Astrocyte (in vitro differentiated cells and primary cell): ENCODE measurements at regions not wholly inside any gene's neighbourhood (a gene's known extent, or its start where the extent isn't known, plus 50 kb on each side); places are given as distances from the start of the nearest gene placed in this dataset.

ENCODE experiments used
- DNase-seq: peaks from one replicate; pipeline ENCODE4 v3.0.0-alpha.2; 2010; ENCODE audit warnings: low read depth
- FAIRE-seq: peaks from 2 replicates; lab custom pipeline; 2011; peaks lifted over from hg19 to GRCh38; lab: Jason Lieb, UNC
- H2AFZ ChIP-seq: 2 replicates; pipeline ENCODE4 v1.6.0; 2012; ENCODE audit warnings: low read depth, low read length, inconsistent platforms
- H3K27ac ChIP-seq: 2 replicates; pipeline ENCODE4 v1.5.1; 2011; ENCODE audit warnings: low read depth, low read length, inconsistent platforms
- H3K27me3 ChIP-seq: 2 replicates; pipeline ENCODE4 v1.6.0; 2011; ENCODE audit warnings: low read length, inconsistent platforms; ENCODE audit not compliant: insufficient read depth
- H3K36me3 ChIP-seq: 2 replicates; pipeline ENCODE4 v1.5.1; 2011; ENCODE audit warnings: low read length, inconsistent platforms; ENCODE audit not compliant: insufficient read depth
- H3K4me1 ChIP-seq: 2 replicates; pipeline ENCODE4 v1.5.1; 2011; ENCODE audit warnings: low read length, inconsistent platforms; ENCODE audit not compliant: insufficient read depth
- H3K4me2 ChIP-seq: 2 replicates; pipeline ENCODE4 v1.6.0; 2012; ENCODE audit warnings: low read length, inconsistent platforms
- H3K4me3 ChIP-seq: 2 replicates; pipeline ENCODE4 v1.5.1; 2011; ENCODE audit warnings: low read depth, mild to moderate bottlenecking, low read length, inconsistent platforms; ENCODE audit not compliant: insufficient read depth
- H3K79me2 ChIP-seq: 2 replicates; pipeline ENCODE4 v1.6.0; 2012; ENCODE audit warnings: mild to moderate bottlenecking, low read length, inconsistent platforms; ENCODE audit not compliant: insufficient read depth
- H3K9ac ChIP-seq: 2 replicates; pipeline ENCODE4 v1.6.0; 2012; ENCODE audit warnings: mild to moderate bottlenecking, low read length, inconsistent platforms
- H3K9me3 ChIP-seq: 2 replicates; pipeline ENCODE4 v1.5.1; 2012; ENCODE audit warnings: low read depth, mild to moderate bottlenecking, low read length, inconsistent platforms; ENCODE audit not compliant: insufficient read depth
- H4K20me1 ChIP-seq: 2 replicates; pipeline ENCODE4 v1.6.0; 2012; ENCODE audit warnings: low read length, inconsistent platforms; ENCODE audit not compliant: insufficient read depth
- H3K27ac Mint-ChIP-seq: one replicate; pipeline ENCODE4 v1.8.0; 2021; ENCODE audit warnings: mild to moderate bottlenecking, mixed read lengths; ENCODE audit not compliant: unreplicated experiment
- H3K27me3 Mint-ChIP-seq: one replicate; pipeline ENCODE4 v1.8.0; 2021; ENCODE audit warnings: low read depth, mixed read lengths; ENCODE audit not compliant: unreplicated experiment
- H3K36me3 Mint-ChIP-seq: one replicate; pipeline ENCODE4 v1.8.0; 2021; ENCODE audit warnings: low read depth, mixed read lengths; ENCODE audit not compliant: unreplicated experiment
- H3K4me1 Mint-ChIP-seq: one replicate; pipeline ENCODE4 v1.8.0; 2021; ENCODE audit warnings: low read depth, mixed read lengths; ENCODE audit not compliant: unreplicated experiment
- H3K4me3 Mint-ChIP-seq: one replicate; pipeline ENCODE4 v1.8.0; 2021; ENCODE audit warnings: mild to moderate bottlenecking, moderate library complexity, mixed read lengths; ENCODE audit not compliant: unreplicated experiment
- H3K9me3 Mint-ChIP-seq: one replicate; pipeline ENCODE4 v1.8.0; 2021; ENCODE audit warnings: mild to moderate bottlenecking, mixed read lengths; ENCODE audit not compliant: unreplicated experiment
- CTCF ChIP-seq: IDR thresholded peaks from 2 replicates; pipeline ENCODE4 v1.5.1; 2011; ENCODE audit warnings: low read depth, mild to moderate bottlenecking, inconsistent platforms, low read length, moderate library complexity; ENCODE audit not compliant: insufficient read depth
- EZH2 ChIP-seq: IDR thresholded peaks from 2 replicates; pipeline ENCODE4 v1.6.1; 2012; ENCODE audit warnings: mild to moderate bottlenecking, low read length, inconsistent platforms; ENCODE audit not compliant: insufficient read depth

- no peak overlapping the region for H3K4me3 Mint-ChIP-seq
- H3K36me3 Mint-ChIP-seq = no peaks in the 10 kb centered on the region
- H4K20me1 ChIP-seq = no peaks in the 10 kb centered on the region
- H3K4me1 Mint-ChIP-seq = no peaks in the 10 kb centered on the region
- H3K9ac ChIP-seq = no peak overlapping the region
- no peaks in the 10 kb centered on the region for H3K79me2 ChIP-seq
- FAIRE-seq (no peak), DNase-seq (no peak)
- H3K4me3 ChIP-seq = no peak overlapping the region
- no peak overlapping the region for H3K4me2 ChIP-seq
- TF ChIP-seq EZH2 (no peak), CTCF (no peak)
- no peak overlapping the region for H2AFZ ChIP-seq
- no peaks in the 10 kb centered on the region for H3K9me3 ChIP-seq
- no peak overlapping the region for H3K27ac ChIP-seq
- H3K9me3 Mint-ChIP-seq = no peaks in the 10 kb centered on the region
- H3K27ac Mint-ChIP-seq = no peak overlapping the region
- no peaks in the 10 kb centered on the region for H3K4me1 ChIP-seq
- H3K36me3 ChIP-seq = no peaks in the 10 kb centered on the region
- no peaks in the 10 kb centered on the region for H3K27me3 ChIP-seq
- no peaks in the 10 kb centered on the region for H3K27me3 Mint-ChIP-seq
Measured at GRCh38 chr11:101817581-101817980, 97.2 kb upstream of the CEP126 start.

- Mint-ChIP-seq H3K36me3 (no peaks in the 10 kb centered on the region), H3K4me1 (no peaks in the 10 kb centered on the region), H3K9me3 (no peaks in the 10 kb centered on the region), H3K4me3 (no peak overlapping the region), H3K27me3 (no peaks in the 10 kb centered on the region), H3K27ac (no peak overlapping the region)
- Histone ChIP-seq H3K4me3 (no peak overlapping the region), H3K4me1 (no peaks in the 10 kb centered on the region), H3K27ac (no peak overlapping the region), H3K9me3 (no peaks in the 10 kb centered on the region), H3K9ac (no peak overlapping the region), H3K4me2 (no peak overlapping the region), H3K79me2 (no peaks in the 10 kb centered on the region), H3K27me3 (no peaks in the 10 kb centered on the region), H4K20me1 (no peaks in the 10 kb centered on the region), H3K36me3 (no peaks in the 10 kb centered on the region), H2AFZ (no peak overlapping the region)
- DNase-seq = no peak
- TF ChIP-seq CTCF (no peak), EZH2 (no peak)
- no peak for FAIRE-seq
Measured at GRCh38 chr11:101816613-101817012, 98.2 kb upstream of the CEP126 start.

- H3K27me3 ChIP-seq = no peaks in the 10 kb centered on the region
- no peak overlapping the region for H3K4me3 Mint-ChIP-seq
- H3K4me3 ChIP-seq = no peak overlapping the region
- H3K79me2 ChIP-seq = no peaks in the 10 kb centered on the region
- H3K27ac Mint-ChIP-seq = no peak overlapping the region
- H3K4me2 ChIP-seq = no peak overlapping the region
- no peak for TF ChIP-seq EZH2
- TF ChIP-seq CTCF = no peak
- no peaks in the 10 kb centered on the region for H3K36me3 ChIP-seq
- no peak overlapping the region for H3K27ac ChIP-seq
- H2AFZ ChIP-seq = no peak overlapping the region
- H3K9me3 Mint-ChIP-seq = no peaks in the 10 kb centered on the region
- H3K36me3 Mint-ChIP-seq = no peaks in the 10 kb centered on the region
- no peak overlapping the region for H3K9ac ChIP-seq
- H3K4me1 ChIP-seq = no peaks in the 10 kb centered on the region
- H3K9me3 ChIP-seq = no peaks in the 10 kb centered on the region
- no peak for DNase-seq
- H3K27me3 Mint-ChIP-seq = no peaks in the 10 kb centered on the region
- no peaks in the 10 kb centered on the region for H4K20me1 ChIP-seq
- no peaks in the 10 kb centered on the region for H3K4me1 Mint-ChIP-seq
- no peak for FAIRE-seq
Measured at GRCh38 chr11:101812546-101812945, 102.3 kb upstream of the CEP126 start.
